Panc1 (cell line): ENCODE measurements at regions not wholly inside any gene's neighbourhood (a gene's known extent, or its start where the extent isn't known, plus 50 kb on each side); places are given as distances from the start of the nearest gene placed in this dataset.

Experiments used
- ATAC-seq: fragments of 200-7000 bp; cut with Tn5 transposase; 2 replicates; pipeline ENCODE4 v1.9.1; 2020; ENCODE audit warnings: mild to moderate bottlenecking, moderate library complexity
- BruUV-seq: library from RNA; stranded (reverse); fragments of 400-500 nt; replicated peaks from 2 replicates; lab custom pipeline; 2021; lab: Mats Ljungman, UMichigan
- CTCF ChIA-PET: fragments of 300-600 bp; sonication (Branson Sonifier 250); formaldehyde crosslinking; loops from one replicate; lab custom pipeline; 2022; ENCODE audit warnings: antibody characterized with exemption; lab: Charles Lee
- POLR2A ChIA-PET: fragments of 300-600 bp; sonication (Branson Sonifier 250); formaldehyde crosslinking; loops from one replicate; lab custom pipeline; 2022; ENCODE audit warnings: antibody characterized with exemption; lab: Charles Lee
- DNase-seq: peaks from one replicate; pipeline ENCODE4 v3.0.0-alpha.2; 2010; ENCODE audit warnings: low read depth, low spot score
- H3K27ac ChIP-seq: 2 replicates; pipeline ENCODE4 v1.5.1; 2011; ENCODE audit warnings: mild to moderate bottlenecking, low read length, inconsistent platforms
- H3K27me3 ChIP-seq: fragments of 200-500 bp; sonication (Bioruptor generic); 2 replicates; pipeline ENCODE4 v1.6.0; 2014; ENCODE audit warnings: low read length, inconsistent platforms; ENCODE audit not compliant: control insufficient read depth, insufficient read depth
- H3K36me3 ChIP-seq: fragments of 200-500 bp; sonication (Bioruptor generic); 2 replicates; pipeline ENCODE4 v1.5.1; 2014; ENCODE audit warnings: inconsistent platforms, mild to moderate bottlenecking, low read length, moderate library complexity; ENCODE audit not compliant: control insufficient read depth, insufficient read depth
- H3K4me1 ChIP-seq: 2 replicates; pipeline ENCODE4 v1.5.1; 2011; ENCODE audit warnings: inconsistent platforms, mild to moderate bottlenecking, low read length, moderate library complexity; ENCODE audit not compliant: control insufficient read depth, insufficient read depth
- H3K4me3 ChIP-seq, 2 experiments: 2 replicates each; pipeline ENCODE4 v1.5.1; 2011 to 2012; ENCODE audit warnings: low read depth in 2 of 2, low read length in 2 of 2, mild to moderate bottlenecking in 2 of 2, inconsistent platforms in 1 of 2, moderate library complexity in 1 of 2
- H3K9me3 ChIP-seq: fragments of 200-500 bp; sonication (Bioruptor generic); 2 replicates; pipeline ENCODE4 v1.5.1; 2014; ENCODE audit warnings: low read depth, mild to moderate bottlenecking, inconsistent platforms, low read length, moderate library complexity; ENCODE audit not compliant: control insufficient read depth, insufficient read depth
- POLR2AphosphoS5 ChIP-seq: IDR thresholded peaks from 2 replicates; pipeline ENCODE4 v1.6.1; 2012; ENCODE audit warnings: mild to moderate bottlenecking, low read depth, low read length, moderate library complexity
- SIN3A ChIP-seq: IDR thresholded peaks from 2 replicates; pipeline ENCODE4 v1.6.1; 2012; ENCODE audit warnings: low read depth, mild to moderate bottlenecking, low read length, moderate library complexity, borderline replicate concordance; ENCODE audit not compliant: insufficient read depth
- TCF7L2 ChIP-seq: IDR thresholded peaks from 2 replicates; pipeline ENCODE4 v1.6.1; 2011; ENCODE audit warnings: mild to moderate bottlenecking, low read depth, low read length, inconsistent platforms
- in situ Hi-C: cut with HindIII; loops from 2 replicates; pipeline ENCODE4 v1.10.0; 2016; ENCODE audit warnings: low sequenced_read_pairs, low pct_unique_long_range_greater_than_20kb
- intact Hi-C: fragments of 100-400 bp; cut with micrococcal nuclease; formaldehyde crosslinking; loops from one replicate; pipeline ENCODE4 v1.10.0; 2022; ENCODE audit not compliant: unreplicated experiment
- TF ChIP-seq, protein P1 (sequence below): fragments of 450-650 bp; IDR thresholded peaks from 2 replicates; pipeline ENCODE4 v1.5.1; 2017; ENCODE audit warnings: mild to moderate bottlenecking
- TF ChIP-seq, protein P2 (sequence below), 2 experiments: IDR thresholded peaks; 2 replicates each; pipeline ENCODE4 v1.6.1; 2011 to 2012; ENCODE audit warnings: low read depth in 2 of 2, control low read depth in 1 of 2, low read length in 1 of 2, mild to moderate bottlenecking in 1 of 2, moderate library complexity in 1 of 2; ENCODE audit not compliant: insufficient read depth in 1 of 2

- Histone ChIP-seq H3K4me1 (no peaks in the 10 kb centered on the region), H3K27ac (no peak overlapping the region), H3K27me3 (no peaks in the 10 kb centered on the region), H3K4me3 (no peak overlapping the region), H3K9me3 (no peaks in the 10 kb centered on the region), H3K36me3 (no peaks in the 10 kb centered on the region)
- intact Hi-C loops: no loop called here
- ChIA-PET POLR2A (no interaction called here), CTCF (no interaction called here)
- TF ChIP-seq POLR2AphosphoS5: no peak
- TF ChIP-seq, protein P1, sequence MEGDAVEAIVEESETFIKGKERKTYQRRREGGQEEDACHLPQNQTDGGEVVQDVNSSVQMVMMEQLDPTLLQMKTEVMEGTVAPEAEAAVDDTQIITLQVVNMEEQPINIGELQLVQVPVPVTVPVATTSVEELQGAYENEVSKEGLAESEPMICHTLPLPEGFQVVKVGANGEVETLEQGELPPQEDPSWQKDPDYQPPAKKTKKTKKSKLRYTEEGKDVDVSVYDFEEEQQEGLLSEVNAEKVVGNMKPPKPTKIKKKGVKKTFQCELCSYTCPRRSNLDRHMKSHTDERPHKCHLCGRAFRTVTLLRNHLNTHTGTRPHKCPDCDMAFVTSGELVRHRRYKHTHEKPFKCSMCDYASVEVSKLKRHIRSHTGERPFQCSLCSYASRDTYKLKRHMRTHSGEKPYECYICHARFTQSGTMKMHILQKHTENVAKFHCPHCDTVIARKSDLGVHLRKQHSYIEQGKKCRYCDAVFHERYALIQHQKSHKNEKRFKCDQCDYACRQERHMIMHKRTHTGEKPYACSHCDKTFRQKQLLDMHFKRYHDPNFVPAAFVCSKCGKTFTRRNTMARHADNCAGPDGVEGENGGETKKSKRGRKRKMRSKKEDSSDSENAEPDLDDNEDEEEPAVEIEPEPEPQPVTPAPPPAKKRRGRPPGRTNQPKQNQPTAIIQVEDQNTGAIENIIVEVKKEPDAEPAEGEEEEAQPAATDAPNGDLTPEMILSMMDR: no peak
- TF ChIP-seq TCF7L2: no peak
- no peak for TF ChIP-seq SIN3A
- in situ Hi-C loops: no loop called here
- BruUV-seq: no TSS peak
- ATAC-seq (no peak), DNase-seq (no peak)
Measured at GRCh38 chr1:193472430-193472829, 286.0 kb upstream of the B3GALT2 start.

DNA sequence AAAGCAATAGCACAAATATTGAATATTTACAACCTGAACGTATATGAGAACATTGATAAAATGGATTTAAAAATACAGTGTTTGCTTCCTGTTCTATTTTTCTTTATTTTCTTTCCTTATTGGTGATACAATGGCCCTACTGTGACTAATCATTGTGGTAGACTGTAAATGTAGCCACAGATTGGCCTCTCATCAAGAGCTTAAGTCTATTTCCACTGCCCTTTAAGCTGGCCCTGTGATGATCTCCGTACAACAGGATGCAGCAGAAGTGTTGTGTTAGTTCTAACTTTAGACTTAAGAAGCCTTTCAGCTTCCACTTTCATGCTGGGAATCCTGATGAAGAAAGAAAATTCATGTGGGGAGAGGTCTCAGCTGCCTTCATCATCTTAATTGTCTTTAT lies 285.6 kb upstream of the B3GALT2 start:
- ATAC-seq: no peak
- POLR2A ChIA-PET: no interaction called here
- CTCF ChIA-PET: no interaction called here
- DNase-seq: no peak
- no TSS peak for BruUV-seq
- no peaks in the 10 kb centered on the region for H3K36me3 ChIP-seq
- intact Hi-C loops (no loop called here), in situ Hi-C loops (no loop called here)
- H3K9me3 ChIP-seq: no peaks in the 10 kb centered on the region
- H3K4me1 ChIP-seq: no peaks in the 10 kb centered on the region
- no peak overlapping the region for H3K27ac ChIP-seq
- no peak for TF ChIP-seq TCF7L2
- TF ChIP-seq, protein P2, sequence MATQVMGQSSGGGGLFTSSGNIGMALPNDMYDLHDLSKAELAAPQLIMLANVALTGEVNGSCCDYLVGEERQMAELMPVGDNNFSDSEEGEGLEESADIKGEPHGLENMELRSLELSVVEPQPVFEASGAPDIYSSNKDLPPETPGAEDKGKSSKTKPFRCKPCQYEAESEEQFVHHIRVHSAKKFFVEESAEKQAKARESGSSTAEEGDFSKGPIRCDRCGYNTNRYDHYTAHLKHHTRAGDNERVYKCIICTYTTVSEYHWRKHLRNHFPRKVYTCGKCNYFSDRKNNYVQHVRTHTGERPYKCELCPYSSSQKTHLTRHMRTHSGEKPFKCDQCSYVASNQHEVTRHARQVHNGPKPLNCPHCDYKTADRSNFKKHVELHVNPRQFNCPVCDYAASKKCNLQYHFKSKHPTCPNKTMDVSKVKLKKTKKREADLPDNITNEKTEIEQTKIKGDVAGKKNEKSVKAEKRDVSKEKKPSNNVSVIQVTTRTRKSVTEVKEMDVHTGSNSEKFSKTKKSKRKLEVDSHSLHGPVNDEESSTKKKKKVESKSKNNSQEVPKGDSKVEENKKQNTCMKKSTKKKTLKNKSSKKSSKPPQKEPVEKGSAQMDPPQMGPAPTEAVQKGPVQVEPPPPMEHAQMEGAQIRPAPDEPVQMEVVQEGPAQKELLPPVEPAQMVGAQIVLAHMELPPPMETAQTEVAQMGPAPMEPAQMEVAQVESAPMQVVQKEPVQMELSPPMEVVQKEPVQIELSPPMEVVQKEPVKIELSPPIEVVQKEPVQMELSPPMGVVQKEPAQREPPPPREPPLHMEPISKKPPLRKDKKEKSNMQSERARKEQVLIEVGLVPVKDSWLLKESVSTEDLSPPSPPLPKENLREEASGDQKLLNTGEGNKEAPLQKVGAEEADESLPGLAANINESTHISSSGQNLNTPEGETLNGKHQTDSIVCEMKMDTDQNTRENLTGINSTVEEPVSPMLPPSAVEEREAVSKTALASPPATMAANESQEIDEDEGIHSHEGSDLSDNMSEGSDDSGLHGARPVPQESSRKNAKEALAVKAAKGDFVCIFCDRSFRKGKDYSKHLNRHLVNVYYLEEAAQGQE (IDR thresholded peaks at IDR 0.05; ENCODE audit: insufficient read depth in 1 of 2, low read depth in 2 of 2, low read length in 1 of 2): no peak
- no peak for TF ChIP-seq SIN3A
- no peak for TF ChIP-seq POLR2AphosphoS5
- TF ChIP-seq, protein P1: no peak
- no peaks in the 10 kb centered on the region for H3K27me3 ChIP-seq
- H3K4me3 ChIP-seq: no peak overlapping the region
